Jurkat, Clone E6-1 (cell line): ENCODE measurements at regions not wholly inside any gene's neighbourhood (a gene's known extent, or its start where the extent isn't known, plus 50 kb on each side); places are given as distances from the start of the nearest gene placed in this dataset.

ENCODE experiments used
- DNase-seq: peaks from one replicate; pipeline ENCODE4 v3.0.0-alpha.2; 2011; ENCODE audit warnings: low read depth, low spot score
- H3K4me3 ChIP-seq: 2 replicates; pipeline ENCODE4 v1.5.1; 2011; ENCODE audit warnings: mild to moderate bottlenecking, low read length, control low read depth, moderate library complexity

- H3K4me3 ChIP-seq: no peak overlapping the region
- no peak for DNase-seq
Observed at GRCh38 chr14:45492876-45493275, 239.9 kb upstream of the MIS18BP1 start.

GRCh38 chr14:45491914-45492313, 238.9 kb upstream of the MIS18BP1 start:
- DNase-seq: no peak
- H3K4me3 ChIP-seq: no peak overlapping the region

- DNase-seq: no peak
- H3K4me3 ChIP-seq: no peak overlapping the region
Observed at GRCh38 chr14:45486599-45486998, 233.6 kb upstream of the MIS18BP1 start.

- H3K4me3 ChIP-seq: no peak overlapping the region
- no peak for DNase-seq
Observed at GRCh38 chr14:45467023-45467422, 214.0 kb upstream of the MIS18BP1 start.

- H3K4me3 ChIP-seq: no peak overlapping the region
- DNase-seq: no peak
Observed at GRCh38 chr14:45434221-45434620, 181.2 kb upstream of the MIS18BP1 start.

GRCh38 chr14:45426685-45427282, 173.8 kb upstream of the MIS18BP1 start:
- peak; percentile 45 for DNase-seq
- no peak overlapping the region for H3K4me3 ChIP-seq

- no peak for DNase-seq
- no peak overlapping the region for H3K4me3 ChIP-seq
Observed at GRCh38 chr14:45406942-45407341, 153.9 kb upstream of the MIS18BP1 start.

GRCh38 chr14:45400950-45401640, 148.1 kb upstream of the MIS18BP1 start:
- no peak for DNase-seq
- H3K4me3 ChIP-seq: no peak overlapping the region

- no peak overlapping the region for H3K4me3 ChIP-seq
Observed at GRCh38 chr14:45400509-45400908, 147.5 kb upstream of the MIS18BP1 start.

GRCh38 chr14:45381091-45381490, 128.1 kb upstream of the MIS18BP1 start:
- H3K4me3 ChIP-seq: no peak overlapping the region
- no peak for DNase-seq

More at GRCh38 chr14:45400509-45400908, 147.5 kb upstream of the MIS18BP1 start:
- no peak for DNase-seq

GRCh38 chr14:45377166-45377565, 124.2 kb upstream of the MIS18BP1 start:
- no peak overlapping the region for H3K4me3 ChIP-seq
- DNase-seq: no peak

GRCh38 chr14:45373877-45374276, 120.9 kb upstream of the MIS18BP1 start:
- no peak overlapping the region for H3K4me3 ChIP-seq
- no peak for DNase-seq

- H3K4me3 ChIP-seq: no peak overlapping the region
- DNase-seq: no peak
Observed at GRCh38 chr14:45364565-45365156, 111.7 kb upstream of the MIS18BP1 start.

- no peak for DNase-seq
- no peak overlapping the region for H3K4me3 ChIP-seq
Observed at GRCh38 chr14:45362505-45362904, 109.5 kb upstream of the MIS18BP1 start.

GRCh38 chr14:45361727-45362126, 108.7 kb upstream of the MIS18BP1 start:
- DNase-seq: no peak
- no peak overlapping the region for H3K4me3 ChIP-seq

- DNase-seq: no peak
- no peak overlapping the region for H3K4me3 ChIP-seq
Observed at GRCh38 chr14:45359746-45360145, 106.7 kb upstream of the MIS18BP1 start.

GRCh38 chr14:45332360-45332988, 79.5 kb upstream of the MIS18BP1 start:
- no peak for DNase-seq
- H3K4me3 ChIP-seq: no peak overlapping the region

- no peak overlapping the region for H3K4me3 ChIP-seq
- DNase-seq: no peak
Observed at GRCh38 chr14:45308745-45309397, 55.9 kb upstream of the MIS18BP1 start.
